OCI-LY1 (cell line): ENCODE measurements at regions not wholly inside any gene's neighbourhood (a gene's known extent, or its start where the extent isn't known, plus 50 kb on each side); places are given as distances from the start of the nearest gene placed in this dataset.

ENCODE experiments used
- H2AFZ ChIP-seq: fragments of 200-600 bp; sonication (generic), shearing (Covaris generic); 2 replicates; pipeline ENCODE4 v1.6.0; 2014; ENCODE audit warnings: antibody characterized with exemption, mild to moderate bottlenecking, low read length
- H3F3A ChIP-seq: fragments of 200-600 bp; sonication (generic), shearing (Covaris generic); 2 replicates; pipeline ENCODE4 v1.6.0; 2014; ENCODE audit warnings: mild to moderate bottlenecking, antibody characterized with exemption, low read length, moderate library complexity; ENCODE audit not compliant: insufficient read depth
- H3K27ac ChIP-seq: fragments of 200-600 bp; sonication (generic); 2 replicates; pipeline ENCODE4 v1.5.1; 2014; ENCODE audit warnings: low read length, mixed run types, mild to moderate bottlenecking, low read depth; ENCODE audit not compliant: poor library complexity, severe bottlenecking
- H3K27me3 ChIP-seq: fragments of 200-600 bp; sonication (generic); 2 replicates; pipeline ENCODE4 v1.6.0; 2014; ENCODE audit warnings: antibody characterized with exemption, mild to moderate bottlenecking, low read length, moderate library complexity; ENCODE audit not compliant: insufficient read depth
- H3K36me3 ChIP-seq: fragments of 200-600 bp; sonication (generic); 2 replicates; pipeline ENCODE4 v1.6.1; 2014; ENCODE audit warnings: mild to moderate bottlenecking, antibody characterized with exemption, low read length, moderate library complexity, mixed read lengths; ENCODE audit not compliant: insufficient read depth
- H3K4me1 ChIP-seq: fragments of 200-600 bp; sonication (generic); 2 replicates; pipeline ENCODE4 v1.5.1; 2014; ENCODE audit warnings: mild to moderate bottlenecking, low read length, moderate library complexity; ENCODE audit not compliant: insufficient read depth, severe bottlenecking
- H3K4me2 ChIP-seq: fragments of 200-600 bp; sonication (generic), shearing (Covaris generic); 2 replicates; pipeline ENCODE4 v1.6.1; 2014; ENCODE audit warnings: low read length
- H3K4me3 ChIP-seq: fragments of 200-600 bp; sonication (generic); 2 replicates; pipeline ENCODE4 v1.5.1; 2014; ENCODE audit warnings: low read length, low read depth, mild to moderate bottlenecking, mixed read lengths; ENCODE audit not compliant: poor library complexity, severe bottlenecking
- H3K79me2 ChIP-seq: fragments of 200-600 bp; shearing (Covaris generic); 2 replicates; pipeline ENCODE4 v1.6.1; 2016; ENCODE audit warnings: mixed run types, low read length, mixed read lengths; ENCODE audit not compliant: insufficient read depth
- H3K9ac ChIP-seq: fragments of 200-600 bp; sonication (generic), shearing (Covaris generic); 2 replicates; pipeline ENCODE4 v1.6.1; 2014; ENCODE audit warnings: mild to moderate bottlenecking, low read length, mixed read lengths
- H3K9me2 ChIP-seq: fragments of 200-600 bp; sonication (generic), shearing (Covaris generic); 2 replicates; pipeline ENCODE4 v1.6.1; 2014; ENCODE audit warnings: low read depth, mild to moderate bottlenecking, low read length, mixed read lengths
- H3K9me3 ChIP-seq: fragments of 200-600 bp; shearing (Covaris generic); 2 replicates; pipeline ENCODE4 v1.6.1; 2014; ENCODE audit warnings: low read length, mixed read lengths
- H4K20me1 ChIP-seq: fragments of 200-600 bp; sonication (generic), shearing (Covaris generic); 2 replicates; pipeline ENCODE4 v1.6.0; 2016; ENCODE audit warnings: mild to moderate bottlenecking, low read length; ENCODE audit not compliant: insufficient read depth
- EZH2 ChIP-seq: fragments of 200-600 bp; sonication (generic), shearing (Covaris generic); IDR thresholded peaks from 2 replicates; pipeline ENCODE4 v1.8.0; 2017; ENCODE audit warnings: borderline replicate concordance, mixed run types, mild to moderate bottlenecking, antibody characterized with exemption, low read length, moderate library complexity, mixed read lengths
- TF ChIP-seq, protein P1 (sequence below): fragments of 200-600 bp; sonication (generic), shearing (Covaris generic); IDR thresholded peaks from 2 replicates; pipeline ENCODE4 v1.5.1; 2017; ENCODE audit warnings: mild to moderate bottlenecking, antibody characterized with exemption, low read length, moderate library complexity, mixed read lengths

DNA sequence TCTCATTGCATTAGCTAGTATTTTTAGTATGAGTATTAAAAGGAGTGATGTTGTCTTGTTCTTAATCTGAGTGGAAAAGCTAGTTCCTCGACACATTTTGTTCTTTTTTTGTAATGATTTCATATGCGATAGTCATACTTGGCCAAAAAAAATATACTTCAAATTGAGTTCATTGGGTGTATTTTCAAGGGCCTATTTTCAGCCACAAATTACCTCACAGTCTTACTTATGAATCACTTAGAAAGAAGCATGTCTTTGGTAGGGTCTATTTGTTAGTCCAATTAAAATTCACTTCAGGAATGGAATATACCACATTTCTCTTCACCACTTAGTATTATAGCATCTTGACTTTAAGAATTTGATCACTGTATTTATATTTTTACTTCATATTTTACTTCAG, 337.2 kb downstream of the CDH11 start:
- Histone ChIP-seq H3K27ac (no peak overlapping the region), H3K4me2 (no peak overlapping the region), H3K4me3 (no peak overlapping the region), H3K27me3 (no peaks in the 10 kb centered on the region), H3K9me3 (no peaks in the 10 kb centered on the region), H2AFZ (no peak overlapping the region), H3F3A (no peaks in the 10 kb centered on the region), H3K9me2 (no peaks in the 10 kb centered on the region), H3K36me3 (no peaks in the 10 kb centered on the region), H4K20me1 (no peaks in the 10 kb centered on the region), H3K79me2 (no peaks in the 10 kb centered on the region), H3K4me1 (no peaks in the 10 kb centered on the region), H3K9ac (no peak overlapping the region)
- TF ChIP-seq, protein P1, sequence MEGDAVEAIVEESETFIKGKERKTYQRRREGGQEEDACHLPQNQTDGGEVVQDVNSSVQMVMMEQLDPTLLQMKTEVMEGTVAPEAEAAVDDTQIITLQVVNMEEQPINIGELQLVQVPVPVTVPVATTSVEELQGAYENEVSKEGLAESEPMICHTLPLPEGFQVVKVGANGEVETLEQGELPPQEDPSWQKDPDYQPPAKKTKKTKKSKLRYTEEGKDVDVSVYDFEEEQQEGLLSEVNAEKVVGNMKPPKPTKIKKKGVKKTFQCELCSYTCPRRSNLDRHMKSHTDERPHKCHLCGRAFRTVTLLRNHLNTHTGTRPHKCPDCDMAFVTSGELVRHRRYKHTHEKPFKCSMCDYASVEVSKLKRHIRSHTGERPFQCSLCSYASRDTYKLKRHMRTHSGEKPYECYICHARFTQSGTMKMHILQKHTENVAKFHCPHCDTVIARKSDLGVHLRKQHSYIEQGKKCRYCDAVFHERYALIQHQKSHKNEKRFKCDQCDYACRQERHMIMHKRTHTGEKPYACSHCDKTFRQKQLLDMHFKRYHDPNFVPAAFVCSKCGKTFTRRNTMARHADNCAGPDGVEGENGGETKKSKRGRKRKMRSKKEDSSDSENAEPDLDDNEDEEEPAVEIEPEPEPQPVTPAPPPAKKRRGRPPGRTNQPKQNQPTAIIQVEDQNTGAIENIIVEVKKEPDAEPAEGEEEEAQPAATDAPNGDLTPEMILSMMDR = no peak
- TF ChIP-seq EZH2 = no peak

DNA sequence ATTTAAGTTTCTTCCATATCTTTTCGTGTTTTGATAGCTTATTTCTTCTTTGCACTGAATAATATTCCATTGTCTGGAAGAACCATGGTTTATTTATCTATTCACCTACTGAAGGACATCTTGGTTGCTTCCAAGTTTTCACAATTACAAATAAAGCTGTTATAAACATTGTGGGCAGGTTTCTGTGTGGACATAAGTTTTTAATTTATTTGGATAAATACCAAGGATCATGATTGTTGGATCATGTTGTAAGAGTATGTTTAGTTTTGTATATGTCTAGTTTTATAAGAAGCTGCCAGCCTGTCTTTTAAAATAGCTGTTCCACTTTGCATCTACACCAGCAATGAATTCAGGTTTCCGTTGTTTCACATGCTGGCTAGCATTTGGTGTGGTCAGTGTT, 339.4 kb downstream of the CDH11 start:
- no peaks in the 10 kb centered on the region for H3K9me2 ChIP-seq
- no peaks in the 10 kb centered on the region for H3K27me3 ChIP-seq
- no peaks in the 10 kb centered on the region for H4K20me1 ChIP-seq
- no peak overlapping the region for H3K4me3 ChIP-seq
- TF ChIP-seq, protein P1 = no peak
- TF ChIP-seq EZH2 = no peak
- H3K27ac ChIP-seq = no peak overlapping the region
- no peaks in the 10 kb centered on the region for H3K9me3 ChIP-seq
- no peak overlapping the region for H3K4me2 ChIP-seq
- H3K79me2 ChIP-seq = no peaks in the 10 kb centered on the region
- no peaks in the 10 kb centered on the region for H3K36me3 ChIP-seq
- H3K9ac ChIP-seq = no peak overlapping the region
- no peaks in the 10 kb centered on the region for H3K4me1 ChIP-seq
- no peak overlapping the region for H2AFZ ChIP-seq
- H3F3A ChIP-seq = no peaks in the 10 kb centered on the region

DNA sequence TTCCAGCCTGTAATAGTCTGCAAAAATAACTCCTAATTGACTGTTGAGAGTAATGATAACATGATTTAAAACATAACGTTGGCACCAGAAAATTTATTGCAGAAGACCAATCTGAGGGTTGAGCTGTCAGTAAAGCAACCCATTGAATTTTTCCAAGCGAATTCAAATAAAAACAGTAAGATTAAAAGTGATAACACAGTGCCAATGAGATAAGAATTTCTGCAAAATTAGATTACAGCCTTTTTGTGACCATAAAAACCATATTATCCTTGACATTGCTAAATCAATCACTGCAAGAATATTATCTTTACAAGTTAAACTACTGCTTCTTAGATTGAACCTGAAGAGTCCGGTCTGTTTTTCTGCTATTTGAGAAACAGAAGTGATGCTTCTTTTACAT, 341.4 kb downstream of the CDH11 start:
- H2AFZ ChIP-seq = no peak overlapping the region
- H3F3A ChIP-seq = no peaks in the 10 kb centered on the region
- TF ChIP-seq, protein P1 = no peak
- no peak for TF ChIP-seq EZH2
- H3K27ac ChIP-seq = no peak overlapping the region
- H3K9me3 ChIP-seq = no peaks in the 10 kb centered on the region
- H3K4me1 ChIP-seq = no peaks in the 10 kb centered on the region
- H3K4me2 ChIP-seq = no peak overlapping the region
- no peaks in the 10 kb centered on the region for H3K79me2 ChIP-seq
- H3K36me3 ChIP-seq = no peaks in the 10 kb centered on the region
- no peak overlapping the region for H3K4me3 ChIP-seq
- H3K27me3 ChIP-seq = no peaks in the 10 kb centered on the region
- H4K20me1 ChIP-seq = no peaks in the 10 kb centered on the region
- H3K9ac ChIP-seq = no peak overlapping the region
- H3K9me2 ChIP-seq = no peaks in the 10 kb centered on the region
